AG09319 (cell line): ENCODE measurements at regions not wholly inside any gene's neighbourhood (a gene's known extent, or its start where the extent isn't known, plus 50 kb on each side); places are given as distances from the start of the nearest gene placed in this dataset.

Experiments used
- DNase-seq: peaks from one replicate; pipeline ENCODE4 v3.0.0-alpha.2; 2010; ENCODE audit warnings: low read depth; ENCODE audit errors: extremely low read depth
- CTCF ChIP-seq: IDR thresholded peaks from 2 replicates; pipeline ENCODE4 v1.5.1; 2011; ENCODE audit warnings: low read depth, mild to moderate bottlenecking, inconsistent platforms, low read length, moderate library complexity

DNA sequence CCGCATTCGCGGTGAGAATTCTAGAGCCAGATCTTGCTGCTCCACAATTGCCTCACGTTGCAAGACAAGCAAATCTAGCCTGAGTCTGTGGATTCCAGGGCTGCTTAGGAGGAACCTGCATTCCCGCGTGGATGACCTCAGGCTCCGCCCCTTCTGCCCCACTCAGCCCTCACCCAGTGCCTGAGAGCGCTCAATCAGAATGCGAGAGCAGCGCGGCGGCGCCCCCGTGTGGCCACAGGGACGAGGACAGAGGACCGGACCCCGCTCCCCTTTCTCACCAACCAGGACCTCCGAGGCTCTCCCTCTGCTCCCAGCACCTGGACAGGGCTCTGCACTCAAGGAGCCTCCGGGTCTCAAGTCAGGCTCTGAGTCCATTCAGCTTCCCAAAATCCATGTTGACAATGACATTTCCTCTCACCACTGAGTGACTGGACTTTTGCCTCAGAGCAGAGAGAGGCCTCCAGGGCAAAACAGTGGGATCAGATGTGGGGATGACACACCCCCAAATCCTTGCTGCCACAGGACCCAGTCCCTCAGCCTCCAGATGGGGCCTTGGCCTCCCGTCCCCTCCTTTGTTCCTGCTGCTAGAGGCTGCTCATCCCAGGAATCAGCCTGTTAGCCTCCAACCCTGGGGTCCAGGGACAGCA lies 52.0 kb downstream of the RPP21 start:
- peak; percentile 90 for TF ChIP-seq CTCF
- peak; percentile 1 for DNase-seq

GRCh38 chr6:30397697-30398096 lies 52.7 kb downstream of the RPP21 start:
- no peak for TF ChIP-seq CTCF
- DNase-seq: no peak

DNA sequence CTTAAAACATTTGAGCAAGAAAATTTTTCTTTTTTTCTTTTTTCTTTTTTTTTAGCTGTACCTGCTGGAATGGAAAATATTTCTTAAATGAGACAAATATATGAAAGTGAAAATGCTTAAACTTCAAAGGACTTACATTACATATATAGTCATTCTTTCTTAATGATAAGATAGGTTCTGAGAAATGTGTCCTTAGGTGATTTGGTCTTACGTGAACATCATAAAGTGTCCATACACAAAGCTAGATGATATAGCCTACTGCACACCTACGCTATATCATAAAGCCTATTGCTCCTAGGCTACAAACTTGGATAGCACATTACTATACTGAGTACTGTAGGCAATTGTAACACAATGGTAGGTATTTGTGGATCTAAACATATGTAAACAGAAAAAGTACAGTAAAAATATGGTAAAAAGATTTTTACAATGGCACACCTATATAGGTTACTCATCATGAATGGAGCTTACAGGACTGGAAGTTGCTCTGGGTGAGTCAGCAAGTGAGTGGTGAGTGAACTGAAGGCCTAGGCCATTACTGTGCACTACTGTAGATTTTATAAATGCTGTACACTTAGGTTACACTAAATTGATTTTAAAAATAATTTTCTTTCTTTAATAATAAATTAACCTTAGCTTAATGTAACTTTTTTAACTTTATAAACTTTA lies 54.6 kb downstream of the RPP21 start:
- no peak for TF ChIP-seq CTCF
- DNase-seq: no peak

DNA sequence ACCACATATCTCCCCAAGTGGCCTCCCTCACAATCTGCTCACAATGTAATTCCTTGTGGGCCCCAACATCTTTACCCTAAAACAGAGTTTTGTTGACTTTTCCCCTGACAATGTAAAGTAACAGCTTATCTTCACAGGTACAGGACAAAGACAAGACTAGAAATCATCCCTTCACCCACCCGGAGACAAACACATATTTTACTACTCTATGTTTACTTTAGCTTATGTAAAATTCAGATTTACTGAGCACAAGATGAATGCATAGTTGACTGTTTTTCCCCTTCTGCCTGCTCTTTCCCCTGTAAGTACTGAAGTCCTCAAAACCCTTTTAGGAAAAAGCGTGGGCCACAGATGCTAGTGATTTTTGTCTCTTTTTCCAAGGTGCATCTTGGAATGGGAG lies 61.0 kb downstream of the RPP21 start:
- TF ChIP-seq CTCF: no peak
- no peak for DNase-seq

DNA sequence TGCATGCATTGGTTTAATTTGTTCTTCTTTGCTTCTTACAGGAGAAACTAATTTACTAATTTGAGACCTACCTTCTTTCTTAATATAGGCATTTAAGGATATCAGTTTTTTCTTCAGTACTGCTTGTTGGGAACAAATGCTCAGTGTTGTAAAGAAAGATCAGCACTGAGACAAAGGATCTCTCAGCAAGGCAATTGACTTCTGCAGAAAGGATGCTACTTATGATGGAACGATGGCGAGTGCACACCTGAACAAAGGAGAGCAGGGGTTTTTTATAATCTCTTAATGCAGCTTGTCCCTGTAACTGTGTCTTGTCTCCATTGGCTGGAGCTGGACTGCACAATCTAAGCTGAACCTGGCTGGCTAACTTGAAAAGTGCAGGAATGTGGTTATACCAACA lies 64.2 kb downstream of the RPP21 start:
- TF ChIP-seq CTCF: no peak
- no peak for DNase-seq

GRCh38 chr6:30411515-30412207 lies 66.7 kb downstream of the RPP21 start:
- TF ChIP-seq CTCF: peak; percentile 87
- DNase-seq: peak; percentile 1

DNA sequence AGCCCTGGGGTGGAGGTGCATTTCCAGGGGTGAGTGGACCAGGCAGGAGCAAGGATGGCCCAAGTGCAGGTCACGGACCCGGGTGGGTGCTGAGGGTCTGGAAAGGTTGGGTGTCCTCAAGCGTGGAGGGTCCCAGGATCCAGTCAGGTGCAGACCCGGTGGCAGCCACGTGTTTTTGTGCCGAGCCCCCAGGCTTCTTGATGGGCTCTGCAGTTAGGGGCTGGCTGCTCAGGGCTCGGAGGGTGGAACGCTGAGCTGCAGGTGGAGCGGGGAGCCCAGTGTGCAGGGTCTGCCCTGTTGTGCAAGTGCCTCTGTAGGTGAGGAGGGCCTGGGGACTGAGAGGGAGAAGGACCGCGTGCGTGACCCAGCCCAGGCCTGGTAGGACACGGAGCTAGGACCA lies 70.9 kb upstream of the HLA-E start:
- DNase-seq: no peak
- no peak for TF ChIP-seq CTCF
